KMS-11 (cell line): ENCODE measurements at regions not wholly inside any gene's neighbourhood (a gene's known extent, or its start where the extent isn't known, plus 50 kb on each side); places are given as distances from the start of the nearest gene placed in this dataset.

Experiments used
- H2AFZ ChIP-seq: fragments of 200-600 bp; sonication (generic); 2 replicates; pipeline ENCODE4 v1.6.1; 2016; ENCODE audit warnings: antibody characterized with exemption, mixed run types, low read depth
- H3K27ac ChIP-seq: fragments of 200-600 bp; sonication (generic); 2 replicates; pipeline ENCODE4 v1.6.1; 2016; ENCODE audit warnings: mild to moderate bottlenecking, mixed run types
- H3K27me3 ChIP-seq: fragments of 200-600 bp; sonication (generic); 2 replicates; pipeline ENCODE4 v1.6.1; 2017; ENCODE audit warnings: mild to moderate bottlenecking, low read depth, mixed run types, moderate library complexity; ENCODE audit not compliant: insufficient read depth
- H3K36me3 ChIP-seq: fragments of 200-600 bp; sonication (generic); 2 replicates; pipeline ENCODE4 v1.6.1; 2017; ENCODE audit warnings: mild to moderate bottlenecking, mixed run types; ENCODE audit not compliant: insufficient read depth
- H3K4me1 ChIP-seq: fragments of 200-600 bp; sonication (generic); 2 replicates; pipeline ENCODE4 v1.6.1; 2016; ENCODE audit warnings: mild to moderate bottlenecking, low read depth, mixed run types; ENCODE audit not compliant: poor library complexity, severe bottlenecking
- H3K4me2 ChIP-seq: fragments of 200-600 bp; sonication (generic); 2 replicates; pipeline ENCODE4 v1.7.0; 2016; ENCODE audit warnings: mild to moderate bottlenecking, mixed run types
- H3K4me3 ChIP-seq: fragments of 200-600 bp; sonication (generic); IDR thresholded peaks from 2 replicates; pipeline ENCODE4 v1.6.1; 2017; ENCODE audit warnings: low read depth, low read length, mixed read lengths; ENCODE audit not compliant: insufficient read depth
- H3K79me2 ChIP-seq: fragments of 200-600 bp; sonication (generic); 2 replicates; pipeline ENCODE4 v1.6.1; 2016; ENCODE audit warnings: low read depth, mixed run types; ENCODE audit not compliant: insufficient read depth
- H3K9ac ChIP-seq: fragments of 200-600 bp; sonication (generic); 2 replicates; pipeline ENCODE4 v1.6.1; 2016; ENCODE audit warnings: mild to moderate bottlenecking, mixed run types
- H4K20me1 ChIP-seq: fragments of 200-600 bp; sonication (generic); 2 replicates; pipeline ENCODE4 v1.6.1; 2016; ENCODE audit warnings: mild to moderate bottlenecking, mixed run types; ENCODE audit not compliant: insufficient read depth
- TF ChIP-seq, protein P1 (sequence below): fragments of 200-600 bp; sonication (generic); conservative IDR thresholded peaks from 2 replicates; pipeline ENCODE4 v1.6.1; 2017; ENCODE audit warnings: low read depth, mild to moderate bottlenecking, antibody characterized with exemption, low read length, moderate library complexity, mixed read lengths

DNA sequence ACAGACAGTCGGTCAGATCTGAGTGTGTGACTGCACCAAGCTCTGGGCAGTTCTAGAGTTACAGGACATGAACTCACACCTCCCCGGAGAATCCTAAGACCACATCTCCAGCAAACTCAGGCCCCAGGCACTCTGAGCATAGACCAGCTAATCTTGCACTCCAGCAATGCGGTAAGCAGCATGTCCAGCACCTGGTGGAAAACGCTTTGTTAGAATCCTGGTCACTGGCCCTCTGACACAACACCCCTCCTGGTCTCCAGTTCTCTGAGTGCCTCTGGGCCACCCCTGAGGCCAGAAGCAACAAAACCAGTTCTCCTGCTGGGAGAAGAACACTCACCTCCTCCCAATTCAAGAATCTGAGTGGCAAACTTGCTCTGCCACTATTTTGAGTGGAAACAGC, 82.7 kb upstream of the TMEM45B start:
- Histone ChIP-seq H3K4me2 (no peak overlapping the region), H2AFZ (no peak overlapping the region), H3K4me3 (no peak overlapping the region), H3K36me3 (no peaks in the 10 kb centered on the region), H4K20me1 (no peaks in the 10 kb centered on the region), H3K27ac (no peak overlapping the region), H3K79me2 (no peaks in the 10 kb centered on the region), H3K27me3 (no peaks in the 10 kb centered on the region), H3K9ac (no peak overlapping the region), H3K4me1 (no peaks in the 10 kb centered on the region)
- TF ChIP-seq, protein P1, sequence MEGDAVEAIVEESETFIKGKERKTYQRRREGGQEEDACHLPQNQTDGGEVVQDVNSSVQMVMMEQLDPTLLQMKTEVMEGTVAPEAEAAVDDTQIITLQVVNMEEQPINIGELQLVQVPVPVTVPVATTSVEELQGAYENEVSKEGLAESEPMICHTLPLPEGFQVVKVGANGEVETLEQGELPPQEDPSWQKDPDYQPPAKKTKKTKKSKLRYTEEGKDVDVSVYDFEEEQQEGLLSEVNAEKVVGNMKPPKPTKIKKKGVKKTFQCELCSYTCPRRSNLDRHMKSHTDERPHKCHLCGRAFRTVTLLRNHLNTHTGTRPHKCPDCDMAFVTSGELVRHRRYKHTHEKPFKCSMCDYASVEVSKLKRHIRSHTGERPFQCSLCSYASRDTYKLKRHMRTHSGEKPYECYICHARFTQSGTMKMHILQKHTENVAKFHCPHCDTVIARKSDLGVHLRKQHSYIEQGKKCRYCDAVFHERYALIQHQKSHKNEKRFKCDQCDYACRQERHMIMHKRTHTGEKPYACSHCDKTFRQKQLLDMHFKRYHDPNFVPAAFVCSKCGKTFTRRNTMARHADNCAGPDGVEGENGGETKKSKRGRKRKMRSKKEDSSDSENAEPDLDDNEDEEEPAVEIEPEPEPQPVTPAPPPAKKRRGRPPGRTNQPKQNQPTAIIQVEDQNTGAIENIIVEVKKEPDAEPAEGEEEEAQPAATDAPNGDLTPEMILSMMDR: no peak

DNA sequence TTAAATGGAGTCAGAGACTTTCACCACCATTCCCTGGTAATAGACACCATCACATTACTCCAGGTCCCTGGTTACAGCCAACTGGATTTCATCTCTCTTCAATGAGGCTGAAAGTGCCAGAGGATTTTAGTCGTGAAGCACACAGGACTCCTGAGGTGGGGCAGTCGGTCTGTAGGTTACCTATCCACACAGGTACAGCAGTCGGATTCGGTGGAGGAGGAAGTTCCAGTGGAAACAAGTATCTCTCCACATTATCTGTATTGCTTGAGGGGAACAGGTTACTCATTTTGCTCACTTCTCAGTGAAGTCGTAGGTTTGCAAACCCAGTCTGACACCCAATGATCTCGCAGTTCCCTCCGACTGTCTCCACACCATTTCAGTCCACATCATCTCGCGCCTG, 82.3 kb upstream of the TMEM45B start:
- H3K36me3 ChIP-seq: no peaks in the 10 kb centered on the region
- no peak overlapping the region for H3K4me3 ChIP-seq
- H3K27me3 ChIP-seq: no peaks in the 10 kb centered on the region
- no peaks in the 10 kb centered on the region for H4K20me1 ChIP-seq
- no peaks in the 10 kb centered on the region for H3K4me1 ChIP-seq
- H2AFZ ChIP-seq: no peak overlapping the region
- H3K79me2 ChIP-seq: no peaks in the 10 kb centered on the region
- no peak overlapping the region for H3K27ac ChIP-seq
- no peak overlapping the region for H3K4me2 ChIP-seq
- TF ChIP-seq, protein P1: no peak
- no peak overlapping the region for H3K9ac ChIP-seq

DNA sequence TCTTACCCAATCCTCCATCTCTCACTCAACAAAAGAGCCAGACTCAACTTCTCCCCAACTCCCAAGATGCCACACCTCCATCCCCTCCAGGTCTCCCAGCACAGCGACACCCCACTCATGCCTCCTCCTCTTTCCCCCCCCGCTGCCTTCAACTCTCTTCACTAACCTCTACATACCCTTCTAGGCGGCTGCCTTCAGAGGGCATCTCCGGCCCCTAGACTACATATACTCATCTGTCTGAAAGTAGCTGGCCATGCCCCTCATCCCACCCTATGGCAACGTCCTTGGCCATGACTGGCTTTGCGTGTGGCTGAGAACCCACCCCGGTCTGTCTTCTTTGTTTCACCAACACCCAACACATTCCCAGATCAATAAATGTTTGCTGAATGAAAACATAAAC, 81.7 kb upstream of the TMEM45B start:
- no peak overlapping the region for H3K9ac ChIP-seq
- H3K79me2 ChIP-seq: no peaks in the 10 kb centered on the region
- no peaks in the 10 kb centered on the region for H3K36me3 ChIP-seq
- no peaks in the 10 kb centered on the region for H4K20me1 ChIP-seq
- no peak overlapping the region for H3K27ac ChIP-seq
- H3K4me3 ChIP-seq: no peak overlapping the region
- TF ChIP-seq, protein P1: no peak
- no peaks in the 10 kb centered on the region for H3K27me3 ChIP-seq
- no peak overlapping the region for H2AFZ ChIP-seq
- H3K4me2 ChIP-seq: no peak overlapping the region
- H3K4me1 ChIP-seq: no peaks in the 10 kb centered on the region

DNA sequence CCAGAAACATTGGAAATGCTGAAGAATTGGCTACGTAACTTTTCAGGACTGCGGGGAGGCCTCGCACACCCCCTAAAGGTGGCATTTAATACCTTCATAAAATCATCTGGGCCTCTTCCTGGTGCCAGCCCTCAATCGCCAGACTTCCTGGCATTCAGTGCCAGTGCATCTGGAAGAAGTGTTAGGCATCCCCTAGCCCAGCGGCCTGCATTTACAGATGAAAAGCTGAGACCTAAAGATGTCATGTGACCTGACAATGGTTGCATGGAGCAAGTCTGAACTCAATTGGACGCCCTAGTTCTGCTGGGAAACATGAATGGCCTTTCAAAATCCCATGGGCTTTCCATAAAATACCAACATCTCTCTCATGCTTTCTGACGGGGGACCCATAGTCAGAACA, 81.0 kb upstream of the TMEM45B start:
- no peaks in the 10 kb centered on the region for H3K27me3 ChIP-seq
- H3K9ac ChIP-seq: no peak overlapping the region
- H3K79me2 ChIP-seq: no peaks in the 10 kb centered on the region
- no peaks in the 10 kb centered on the region for H4K20me1 ChIP-seq
- H3K4me3 ChIP-seq: no peak overlapping the region
- no peak overlapping the region for H3K27ac ChIP-seq
- TF ChIP-seq, protein P1: no peak
- H3K36me3 ChIP-seq: no peaks in the 10 kb centered on the region
- no peaks in the 10 kb centered on the region for H3K4me1 ChIP-seq
- no peak overlapping the region for H3K4me2 ChIP-seq
- H2AFZ ChIP-seq: no peak overlapping the region

DNA sequence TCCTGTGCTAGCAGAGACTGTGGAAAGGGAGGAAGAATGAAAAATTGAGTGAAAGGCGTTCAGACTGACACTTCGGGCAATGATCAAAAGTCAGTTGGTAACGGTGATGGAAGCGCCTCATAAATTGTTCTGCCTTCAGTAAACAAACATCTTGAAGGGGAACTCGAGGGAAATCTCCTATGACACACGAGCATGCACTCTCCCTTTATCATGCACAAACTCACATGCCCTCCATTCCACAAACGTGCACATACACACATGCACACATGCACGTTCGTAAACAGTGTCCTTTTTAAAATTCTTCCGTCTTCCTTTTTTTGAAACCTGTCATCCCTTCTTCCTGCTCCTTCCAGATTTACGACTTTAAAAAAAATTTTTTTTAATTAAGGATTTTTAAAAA, 77.8 kb upstream of the TMEM45B start:
- Histone ChIP-seq H3K27ac (no peak overlapping the region), H2AFZ (no peak overlapping the region), H3K79me2 (no peaks in the 10 kb centered on the region), H3K27me3 (no peaks in the 10 kb centered on the region), H4K20me1 (no peaks in the 10 kb centered on the region), H3K36me3 (no peaks in the 10 kb centered on the region), H3K4me3 (no peak overlapping the region), H3K9ac (no peak overlapping the region), H3K4me1 (no peaks in the 10 kb centered on the region), H3K4me2 (no peak overlapping the region)
- TF ChIP-seq, protein P1: no peak
